CD4-positive, CD25-positive, alpha-beta regulatory T cell (primary cell): ENCODE measurements at regions not wholly inside any gene's neighbourhood (a gene's known extent, or its start where the extent isn't known, plus 50 kb on each side); places are given as distances from the start of the nearest gene placed in this dataset.

Experiments used
- ATAC-seq, 2 donors: fragments of 150-1000 bp; cut with Tn5 transposase; one replicate each; pipeline ENCODE4 v1.10.0; 2021; ENCODE audit warnings: low read depth in 2 of 2, moderate number of reproducible peaks in 2 of 2, moderate library complexity in 1 of 2
- DNase-seq, 3 donors: peaks; one replicate each; pipeline versions ENCODE4 v3.0.0 to v3.0.0-alpha.2; 2012 to 2022; ENCODE audit warnings: mixed read lengths in 1 of 3
- H3K27ac ChIP-seq: one replicate; pipeline ENCODE4 v1.7.0; 2013; ENCODE audit warnings: mild to moderate bottlenecking, low read length; ENCODE audit not compliant: insufficient read depth, poor library complexity, severe bottlenecking
- H3K27me3 ChIP-seq: one replicate; pipeline ENCODE4 v1.7.0; 2013; ENCODE audit warnings: low read length; ENCODE audit not compliant: control insufficient read depth, insufficient read depth
- H3K36me3 ChIP-seq: one replicate; pipeline ENCODE4 v1.7.0; 2013; ENCODE audit warnings: mild to moderate bottlenecking, low read length, moderate library complexity; ENCODE audit not compliant: control insufficient read depth, insufficient read depth
- H3K4me1 ChIP-seq: 2 replicates; pipeline ENCODE4 v1.7.0; 2013; ENCODE audit warnings: mild to moderate bottlenecking, low read length; ENCODE audit not compliant: insufficient read depth, control insufficient read depth, poor library complexity, severe bottlenecking
- H3K4me3 ChIP-seq: one replicate; pipeline ENCODE4 v1.7.0; 2013; ENCODE audit warnings: low read depth, mild to moderate bottlenecking, low read length, moderate library complexity
- H3K9me3 ChIP-seq, 2 experiments: 1 replicate in 1 of 2; 2 replicates in 1 of 2; pipeline ENCODE4 v1.7.0; 2013; ENCODE audit warnings: low read length in 2 of 2, mild to moderate bottlenecking in 1 of 2, moderate library complexity in 1 of 2; ENCODE audit not compliant: control insufficient read depth in 2 of 2
- H3K27ac Mint-ChIP-seq, 3 donors: one replicate each; pipeline ENCODE4 v1.8.0; 2020 to 2022; ENCODE audit warnings: mild to moderate bottlenecking in 3 of 3, mixed read lengths in 3 of 3, moderate library complexity in 2 of 3
- H3K27me3 Mint-ChIP-seq: one replicate; pipeline ENCODE4 v1.8.0; 2022; ENCODE audit warnings: mild to moderate bottlenecking, mixed read lengths
- H3K36me3 Mint-ChIP-seq: one replicate; pipeline ENCODE4 v1.8.0; 2020; ENCODE audit warnings: mixed read lengths
- H3K4me1 Mint-ChIP-seq, 4 donors: one replicate each; pipeline ENCODE4 v1.8.0; 2020 to 2022; ENCODE audit warnings: mixed read lengths in 4 of 4, mild to moderate bottlenecking in 1 of 4
- H3K4me3 Mint-ChIP-seq, 4 donors: one replicate each; pipeline ENCODE4 v1.8.0; 2020 to 2022; ENCODE audit warnings: mild to moderate bottlenecking in 4 of 4, mixed read lengths in 4 of 4, moderate library complexity in 3 of 4
- H3K9me3 Mint-ChIP-seq, 7 donors: one replicate each; pipeline ENCODE4 v1.8.0; 2020 to 2022; ENCODE audit warnings: mixed read lengths in 7 of 7, mild to moderate bottlenecking in 3 of 7, moderate library complexity in 2 of 7

DNA sequence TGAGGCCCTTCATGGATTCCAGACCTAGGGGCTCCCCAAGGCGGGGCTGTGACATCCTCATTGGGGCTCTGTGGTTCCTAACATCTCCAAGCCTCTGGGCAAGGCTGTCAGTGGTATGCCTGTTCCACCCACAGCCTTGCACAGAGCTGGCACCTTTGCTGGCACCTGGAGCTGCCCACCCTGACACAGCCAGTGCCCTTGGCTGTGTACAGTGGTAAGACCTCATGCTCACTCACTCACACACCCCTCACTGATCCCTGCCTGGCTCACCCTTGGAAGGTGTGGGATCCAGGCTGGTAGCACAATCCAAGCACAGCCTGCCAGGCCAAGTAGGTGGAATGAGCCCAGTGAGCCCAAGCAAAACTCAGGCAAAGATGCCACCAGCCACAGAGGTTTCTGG, 200.4 kb upstream of the PCDH15 start:
- H3K4me3 ChIP-seq: no peak overlapping the region
- no peak overlapping the region for H3K27ac Mint-ChIP-seq

DNA sequence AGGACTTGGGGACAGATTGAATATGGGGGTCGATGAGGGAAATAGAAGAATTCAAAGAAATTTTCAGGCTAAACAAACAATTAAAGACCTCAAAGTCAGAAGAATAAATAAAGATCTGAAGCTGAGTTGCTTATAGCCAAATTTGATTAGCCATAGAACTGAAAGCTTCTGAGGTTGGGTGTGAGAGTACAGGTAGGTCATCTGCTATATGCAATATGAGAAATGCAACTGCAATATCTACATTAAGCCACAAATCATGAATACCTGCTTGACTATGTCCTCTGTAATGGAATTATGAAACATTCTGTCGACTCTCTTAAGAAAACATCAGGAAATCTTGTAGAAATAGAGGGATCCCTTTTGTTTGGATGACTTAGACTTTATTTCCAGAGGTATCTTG, 192.1 kb upstream of the PCDH15 start:
- Histone ChIP-seq H3K4me3 (no peak overlapping the region), H3K27ac (no peak overlapping the region), H3K9me3 (peaks cover 7 to 8% of the 10 kb centered on the region in 2 experiments), H3K4me1 (no peaks in the 10 kb centered on the region), H3K27me3 (no peaks in the 10 kb centered on the region), H3K36me3 (no peaks in the 10 kb centered on the region)
- ATAC-seq (no peak), DNase-seq (no peak)
- Mint-ChIP-seq H3K9me3 (peaks cover 0 to 21% (median 12%) of the 10 kb centered on the region in 7 donors), H3K27ac (no peak overlapping the region), H3K36me3 (no peaks in the 10 kb centered on the region), H3K4me3 (no peak overlapping the region), H3K4me1 (no peaks in the 10 kb centered on the region), H3K27me3 (no peaks in the 10 kb centered on the region)

More for the DNA sequence above, 200.4 kb upstream of the PCDH15 start:
- H3K4me1 ChIP-seq: no peaks in the 10 kb centered on the region
- no peaks in the 10 kb centered on the region for H3K27me3 ChIP-seq
- no peak overlapping the region for H3K4me3 Mint-ChIP-seq
- H3K4me1 Mint-ChIP-seq: no peaks in the 10 kb centered on the region
- ATAC-seq (no peak), DNase-seq (no peak)
- H3K27ac ChIP-seq: no peak overlapping the region
- H3K9me3 ChIP-seq: peaks cover 4 to 11% of the 10 kb centered on the region in 2 experiments
- H3K9me3 Mint-ChIP-seq: peaks cover 3 to 21% (median 8%) of the 10 kb centered on the region in 7 donors
- no peaks in the 10 kb centered on the region for H3K36me3 ChIP-seq
- no peaks in the 10 kb centered on the region for H3K27me3 Mint-ChIP-seq
- no peaks in the 10 kb centered on the region for H3K36me3 Mint-ChIP-seq

DNA sequence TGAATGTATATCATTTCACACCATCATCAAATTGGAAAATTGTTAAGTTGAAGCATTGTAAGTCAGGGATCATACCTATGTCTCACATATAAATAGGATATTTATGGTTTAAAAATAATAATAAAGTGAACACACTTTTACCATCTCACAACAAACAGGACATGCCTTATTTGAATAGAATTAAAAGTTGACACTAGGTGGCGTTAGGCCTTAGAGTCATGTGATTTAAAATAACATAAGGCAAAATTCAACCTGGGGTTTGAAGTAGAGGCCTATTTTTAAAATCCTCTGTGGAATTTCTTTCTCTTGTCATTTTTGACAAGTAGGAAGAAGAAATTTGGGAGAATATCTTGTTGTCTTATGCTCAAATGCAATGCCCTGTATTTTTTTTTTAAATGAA, 184.7 kb upstream of the PCDH15 start:
- Mint-ChIP-seq H3K27ac (no peak overlapping the region), H3K27me3 (no peaks in the 10 kb centered on the region), H3K9me3 (peaks cover 3 to 21% (median 9%) of the 10 kb centered on the region in 7 donors), H3K36me3 (no peaks in the 10 kb centered on the region), H3K4me3 (no peak overlapping the region), H3K4me1 (no peaks in the 10 kb centered on the region)
- Histone ChIP-seq H3K9me3 (peaks cover 0 to 7% of the 10 kb centered on the region in 2 experiments), H3K27me3 (no peaks in the 10 kb centered on the region), H3K4me1 (no peaks in the 10 kb centered on the region), H3K27ac (no peak overlapping the region), H3K4me3 (no peak overlapping the region), H3K36me3 (no peaks in the 10 kb centered on the region)
- ATAC-seq (no peak), DNase-seq (peak in 1 of 3 donors; percentile 0)

DNA sequence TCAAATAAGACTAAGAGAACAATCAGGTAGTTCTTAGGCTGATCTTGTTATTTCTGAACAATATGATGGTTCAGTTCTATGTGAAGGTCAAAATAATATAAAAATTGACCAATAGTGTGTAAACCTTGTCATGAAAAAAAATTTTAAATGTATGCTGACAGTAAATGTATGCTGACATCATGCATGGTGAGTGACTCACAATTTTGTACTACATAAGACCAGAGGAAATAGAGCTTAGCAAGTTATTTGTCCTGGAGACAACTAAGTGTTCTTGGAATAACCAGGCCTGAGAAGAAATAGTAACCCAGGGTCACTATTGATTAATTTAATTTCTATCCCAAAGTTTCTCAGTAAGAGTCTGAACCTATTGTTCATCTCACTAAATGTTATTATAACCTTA, 182.2 kb upstream of the PCDH15 start:
- Histone ChIP-seq H3K9me3 (no peaks in the 10 kb centered on the region), H3K36me3 (no peaks in the 10 kb centered on the region), H3K27ac (no peak overlapping the region), H3K4me3 (no peak overlapping the region), H3K4me1 (no peaks in the 10 kb centered on the region), H3K27me3 (no peaks in the 10 kb centered on the region)
- Mint-ChIP-seq H3K9me3 (peaks cover 1 to 17% (median 5%) of the 10 kb centered on the region in 7 donors), H3K27ac (no peak overlapping the region), H3K36me3 (no peaks in the 10 kb centered on the region), H3K4me3 (no peak overlapping the region), H3K4me1 (no peaks in the 10 kb centered on the region), H3K27me3 (no peaks in the 10 kb centered on the region)
- DNase-seq (no peak), ATAC-seq (no peak)

DNA sequence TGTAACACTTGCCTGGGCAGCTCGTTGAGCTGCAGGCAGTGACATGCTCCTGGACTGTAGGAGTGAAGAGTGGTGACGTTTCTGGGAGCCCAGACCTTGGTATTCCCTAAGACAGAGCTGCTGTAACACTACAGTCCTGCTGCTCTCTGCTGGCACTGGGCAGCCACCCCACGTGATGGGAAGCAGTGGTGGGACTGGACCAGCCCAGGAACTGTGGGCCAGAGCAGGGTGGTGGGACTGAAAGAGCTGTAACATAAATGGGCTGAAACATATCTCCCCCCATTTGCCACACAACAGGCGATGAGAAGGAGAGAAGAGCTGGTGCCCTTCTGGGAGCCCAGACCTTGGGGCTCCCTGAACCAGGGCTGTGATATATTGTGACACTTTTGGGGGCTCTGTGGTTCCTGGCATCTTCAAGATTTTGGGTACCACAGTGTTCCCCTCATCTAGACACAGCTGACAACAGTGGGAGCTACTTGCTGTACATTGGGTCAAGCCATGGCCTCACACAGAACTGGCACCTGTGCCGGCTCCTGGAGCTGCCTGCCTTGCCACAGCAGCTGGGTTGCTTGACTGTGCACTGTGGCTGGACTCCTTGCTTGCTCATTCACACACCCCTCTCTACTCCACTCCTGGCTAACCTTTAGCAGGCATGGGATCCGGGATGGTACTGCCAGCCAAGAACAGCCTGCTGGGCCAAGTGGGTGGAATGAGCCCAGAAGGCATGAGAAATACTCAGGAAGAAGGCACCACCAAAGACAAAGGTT, 161.3 kb upstream of the PCDH15 start:
- no peaks in the 10 kb centered on the region for H3K36me3 Mint-ChIP-seq
- Histone ChIP-seq H3K9me3 (no peaks in the 10 kb centered on the region), H3K27me3 (no peaks in the 10 kb centered on the region), H3K27ac (no peak overlapping the region), H3K4me3 (no peak overlapping the region), H3K36me3 (no peaks in the 10 kb centered on the region), H3K4me1 (no peaks in the 10 kb centered on the region)
- no peaks in the 10 kb centered on the region for H3K4me1 Mint-ChIP-seq
- H3K9me3 Mint-ChIP-seq: peaks cover 0 to 41% (median 6%) of the 10 kb centered on the region in 7 donors
- H3K27me3 Mint-ChIP-seq: no peaks in the 10 kb centered on the region
- H3K4me3 Mint-ChIP-seq: no peak overlapping the region
- H3K27ac Mint-ChIP-seq: no peak overlapping the region
- ATAC-seq: no peak
- DNase-seq: no peak

DNA sequence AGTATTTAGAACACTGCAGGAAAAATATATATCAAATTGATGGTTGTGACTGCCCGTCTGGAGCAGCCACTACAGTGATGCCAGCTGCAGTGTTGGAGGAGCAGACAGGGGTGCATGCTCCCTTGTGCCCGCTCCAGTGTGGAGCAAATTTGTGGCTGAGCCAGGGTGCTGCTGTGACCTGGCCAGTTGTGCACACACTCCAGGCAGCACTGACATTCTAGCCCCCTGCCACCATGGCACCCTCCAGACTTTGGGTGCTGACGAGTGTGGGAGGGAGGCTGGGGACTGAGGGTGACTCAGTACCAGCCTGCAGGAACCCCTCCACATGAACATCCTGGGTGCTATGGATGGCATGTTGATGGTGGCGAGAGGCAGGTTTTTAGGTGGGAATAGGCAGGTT, 160.0 kb upstream of the PCDH15 start:
- no peak overlapping the region for H3K4me3 Mint-ChIP-seq
- H3K36me3 Mint-ChIP-seq: no peaks in the 10 kb centered on the region
- H3K27ac ChIP-seq: no peak overlapping the region
- H3K27ac Mint-ChIP-seq: no peak overlapping the region
- peaks cover 0 to 44% (median 6%) of the 10 kb centered on the region in 7 donors for H3K9me3 Mint-ChIP-seq
- H3K27me3 Mint-ChIP-seq: no peaks in the 10 kb centered on the region
- H3K9me3 ChIP-seq: no peaks in the 10 kb centered on the region
- no peak overlapping the region for H3K4me3 ChIP-seq
- no peak for ATAC-seq
- no peaks in the 10 kb centered on the region for H3K27me3 ChIP-seq
- H3K36me3 ChIP-seq: no peaks in the 10 kb centered on the region
- no peaks in the 10 kb centered on the region for H3K4me1 Mint-ChIP-seq
- DNase-seq: no peak
- H3K4me1 ChIP-seq: no peaks in the 10 kb centered on the region

DNA sequence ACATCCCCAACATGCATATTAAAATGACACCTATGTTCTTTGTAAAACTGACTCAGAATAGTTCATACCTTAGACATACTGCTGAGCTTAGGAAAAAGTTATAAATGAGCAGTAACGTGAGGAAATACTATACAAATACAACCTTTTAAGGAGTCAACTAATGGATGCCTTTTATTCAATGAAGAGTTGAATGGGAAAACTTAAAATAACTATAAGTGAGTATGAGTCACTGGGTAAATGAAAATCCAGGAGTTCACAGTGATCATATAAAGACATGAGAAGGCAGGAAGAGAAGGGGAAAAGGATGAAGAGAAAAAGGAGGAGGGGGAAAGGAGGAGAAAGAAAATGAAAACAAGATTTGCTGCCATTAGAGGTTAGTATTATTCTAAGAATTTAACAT, 157.8 kb upstream of the PCDH15 start:
- Histone ChIP-seq H3K27ac (no peak overlapping the region), H3K9me3 (peaks cover 0 to 3% of the 10 kb centered on the region in 2 experiments), H3K4me1 (no peaks in the 10 kb centered on the region), H3K4me3 (no peak overlapping the region), H3K36me3 (no peaks in the 10 kb centered on the region), H3K27me3 (no peaks in the 10 kb centered on the region)
- Mint-ChIP-seq H3K4me3 (no peak overlapping the region), H3K36me3 (no peaks in the 10 kb centered on the region), H3K9me3 (peaks cover 3 to 41% (median 6%) of the 10 kb centered on the region in 7 donors), H3K4me1 (peaks cover 0 to 4% (median 0%) of the 10 kb centered on the region in 4 donors), H3K27ac (no peak overlapping the region), H3K27me3 (no peaks in the 10 kb centered on the region)
- ATAC-seq: no peak
- DNase-seq: no peak

DNA sequence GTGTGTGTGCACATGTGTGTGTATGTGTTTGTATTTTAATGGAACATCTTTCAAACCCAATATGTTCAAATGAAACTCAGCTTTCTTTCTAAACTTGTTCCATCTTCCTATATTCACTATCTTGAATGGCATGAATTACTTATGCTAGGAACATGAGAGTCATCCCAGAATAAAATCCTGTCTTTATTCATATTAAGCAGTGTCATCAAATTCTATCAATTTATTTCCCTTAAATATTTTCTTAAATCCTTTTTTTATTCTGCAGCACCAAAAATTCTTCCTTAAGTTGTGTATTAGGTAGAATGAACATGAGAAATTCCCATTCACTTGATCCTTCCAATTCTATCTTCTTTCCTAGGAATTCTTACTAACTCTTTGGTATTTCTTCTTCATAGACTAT, 146.6 kb upstream of the PCDH15 start:
- H3K9me3 ChIP-seq: peaks cover 0 to 9% of the 10 kb centered on the region in 2 experiments
- H3K27ac ChIP-seq: no peak overlapping the region
- DNase-seq (no peak), ATAC-seq (no peak)
- H3K4me3 ChIP-seq: no peak overlapping the region
- no peaks in the 10 kb centered on the region for H3K4me1 ChIP-seq
- Mint-ChIP-seq H3K4me1 (no peaks in the 10 kb centered on the region), H3K4me3 (no peak overlapping the region), H3K27ac (no peak overlapping the region), H3K27me3 (no peaks in the 10 kb centered on the region), H3K36me3 (no peaks in the 10 kb centered on the region), H3K9me3 (peaks cover 3 to 49% (median 8%) of the 10 kb centered on the region in 7 donors)
- H3K36me3 ChIP-seq: no peaks in the 10 kb centered on the region
- no peaks in the 10 kb centered on the region for H3K27me3 ChIP-seq
